ENCODE measurements at regions not wholly inside any gene's neighbourhood (a gene's known extent, or its start where the extent isn't known, plus 50 kb on each side); places are given as distances from the start of the nearest gene placed in this dataset.

GRCh38 chr6:144695858-144696533 is 410.9 kb downstream of the UTRN start:
- DNase-seq, result no peak

- DNase-seq, result no peak
Measured at GRCh38 chr6:144696610-144697368, 411.7 kb downstream of the UTRN start.

GRCh38 chr6:144697369-144697760 is 412.2 kb downstream of the UTRN start:
- DNase-seq, result no peak

GRCh38 chr6:144697801-144698200 is 412.7 kb downstream of the UTRN start:
- no peak for DNase-seq

GRCh38 chr6:144702781-144703180 is 417.6 kb downstream of the UTRN start:
- DNase-seq, result no peak

GRCh38 chr6:144710207-144710606 is 425.1 kb downstream of the UTRN start:
- no peak for DNase-seq

GRCh38 chr6:144711661-144712060 is 426.5 kb downstream of the UTRN start:
- DNase-seq, result no peak

GRCh38 chr6:144712541-144712940 is 427.4 kb downstream of the UTRN start:
- no peak for DNase-seq

GRCh38 chr6:144714021-144714712 is 429.0 kb downstream of the UTRN start:
- no peak for DNase-seq

GRCh38 chr6:144715344-144715743 is 430.2 kb downstream of the UTRN start:
- no peak for DNase-seq

GRCh38 chr6:144718431-144718830 is 433.3 kb downstream of the UTRN start:
- DNase-seq, result no peak

GRCh38 chr6:144721232-144721631 is 436.1 kb downstream of the UTRN start:
- DNase-seq, result no peak

- DNase-seq, result no peak
Measured at GRCh38 chr6:144722154-144722737, 437.1 kb downstream of the UTRN start.

GRCh38 chr6:144722925-144723324 is 437.8 kb downstream of the UTRN start:
- no peak for DNase-seq

GRCh38 chr6:144723431-144723830 is 438.3 kb downstream of the UTRN start:
- DNase-seq, result no peak

GRCh38 chr6:144724818-144725217 is 439.7 kb downstream of the UTRN start:
- no peak for DNase-seq

- DNase-seq, result no peak
Measured at GRCh38 chr6:144725736-144726522, 440.8 kb downstream of the UTRN start.

- DNase-seq, result no peak
Measured at GRCh38 chr6:144728804-144729203, 443.7 kb downstream of the UTRN start.

- no peak for DNase-seq
Measured at GRCh38 chr6:144729502-144729901, 444.4 kb downstream of the UTRN start.

- no peak for DNase-seq
Measured at GRCh38 chr6:144730088-144730645, 445.0 kb downstream of the UTRN start.

- DNase-seq, result no peak
Measured at GRCh38 chr6:144731229-144731628, 446.1 kb downstream of the UTRN start.

- DNase-seq, result no peak
Measured at GRCh38 chr6:144736763-144737162, 451.6 kb downstream of the UTRN start.

Data from effector CD4-positive, alpha-beta T cell (primary cell).